ENCODE measurements at regions not wholly inside any gene's neighbourhood (a gene's known extent, or its start where the extent isn't known, plus 50 kb on each side); places are given as distances from the start of the nearest gene placed in this dataset.

DNA sequence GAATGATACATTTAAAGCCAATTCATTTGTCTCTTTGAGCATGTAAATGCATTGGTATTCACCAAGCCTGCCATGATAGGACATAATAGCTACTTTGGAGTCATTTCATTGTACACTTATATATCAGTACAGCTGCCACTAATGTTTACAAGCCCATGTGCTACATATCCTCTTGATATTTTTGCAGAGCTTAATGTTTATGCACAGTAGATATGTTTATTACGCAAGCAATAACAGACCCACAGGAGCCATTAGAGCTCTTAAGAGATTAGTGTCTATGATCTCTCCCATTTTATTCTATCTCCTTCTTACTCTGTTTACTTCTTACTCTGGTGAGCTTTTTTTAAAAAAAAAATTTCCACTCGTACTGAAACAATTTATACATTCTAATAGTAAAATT, 1132.1 kb upstream of the ZEB2 start:
- TF ChIP-seq, protein P1, sequence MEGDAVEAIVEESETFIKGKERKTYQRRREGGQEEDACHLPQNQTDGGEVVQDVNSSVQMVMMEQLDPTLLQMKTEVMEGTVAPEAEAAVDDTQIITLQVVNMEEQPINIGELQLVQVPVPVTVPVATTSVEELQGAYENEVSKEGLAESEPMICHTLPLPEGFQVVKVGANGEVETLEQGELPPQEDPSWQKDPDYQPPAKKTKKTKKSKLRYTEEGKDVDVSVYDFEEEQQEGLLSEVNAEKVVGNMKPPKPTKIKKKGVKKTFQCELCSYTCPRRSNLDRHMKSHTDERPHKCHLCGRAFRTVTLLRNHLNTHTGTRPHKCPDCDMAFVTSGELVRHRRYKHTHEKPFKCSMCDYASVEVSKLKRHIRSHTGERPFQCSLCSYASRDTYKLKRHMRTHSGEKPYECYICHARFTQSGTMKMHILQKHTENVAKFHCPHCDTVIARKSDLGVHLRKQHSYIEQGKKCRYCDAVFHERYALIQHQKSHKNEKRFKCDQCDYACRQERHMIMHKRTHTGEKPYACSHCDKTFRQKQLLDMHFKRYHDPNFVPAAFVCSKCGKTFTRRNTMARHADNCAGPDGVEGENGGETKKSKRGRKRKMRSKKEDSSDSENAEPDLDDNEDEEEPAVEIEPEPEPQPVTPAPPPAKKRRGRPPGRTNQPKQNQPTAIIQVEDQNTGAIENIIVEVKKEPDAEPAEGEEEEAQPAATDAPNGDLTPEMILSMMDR (conservative IDR thresholded peaks at IDR 0.05; ENCODE audit: low read depth, low read length): no peak
- TF ChIP-seq EZH2 (IDR thresholded peaks at IDR 0.05; ENCODE audit: low read length, unreplicated experiment): no peak
- no peak for TF ChIP-seq EZH2phosphoT487 (IDR thresholded peaks at IDR 0.05; ENCODE audit: borderline replicate concordance, low read length)

Data from PC-3 (cell line).